Panc1 (cell line): ENCODE measurements at regions not wholly inside any gene's neighbourhood (a gene's known extent, or its start where the extent isn't known, plus 50 kb on each side); places are given as distances from the start of the nearest gene placed in this dataset.

Experiments used
- CTCF ChIP-seq: fragments of 450-650 bp; IDR thresholded peaks from 2 replicates; pipeline ENCODE4 v1.5.1; 2017; ENCODE audit warnings: mild to moderate bottlenecking
- POLR2AphosphoS5 ChIP-seq: IDR thresholded peaks from 2 replicates; pipeline ENCODE4 v1.6.1; 2012; ENCODE audit warnings: mild to moderate bottlenecking, low read depth, low read length, moderate library complexity
- REST ChIP-seq, 2 experiments: IDR thresholded peaks; 2 replicates each; pipeline ENCODE4 v1.6.1; 2011 to 2012; ENCODE audit warnings: low read depth in 2 of 2, control low read depth in 1 of 2, low read length in 1 of 2, mild to moderate bottlenecking in 1 of 2, moderate library complexity in 1 of 2; ENCODE audit not compliant: insufficient read depth in 1 of 2
- SIN3A ChIP-seq: IDR thresholded peaks from 2 replicates; pipeline ENCODE4 v1.6.1; 2012; ENCODE audit warnings: low read depth, mild to moderate bottlenecking, low read length, moderate library complexity, borderline replicate concordance; ENCODE audit not compliant: insufficient read depth

GRCh38 chr1:193952778-193953374, 766.5 kb upstream of the B3GALT2 start:
- TF ChIP-seq CTCF (no peak), POLR2AphosphoS5 (no peak), SIN3A (no peak), REST (IDR thresholded peaks at IDR 0.05; ENCODE audit: insufficient read depth in 1 of 2, low read depth in 2 of 2, low read length in 1 of 2) (no peak)
